Activated T-cell treated with anti-CD3 and anti-CD28 coated beads for 24 hours (primary cell): ENCODE measurements at regions not wholly inside any gene's neighbourhood (a gene's known extent, or its start where the extent isn't known, plus 50 kb on each side); places are given as distances from the start of the nearest gene placed in this dataset.

Experiments used
- DNase-seq: peaks from one replicate; pipeline ENCODE4 v3.0.0-alpha.2; 2020; ENCODE audit warnings: low read depth

DNA sequence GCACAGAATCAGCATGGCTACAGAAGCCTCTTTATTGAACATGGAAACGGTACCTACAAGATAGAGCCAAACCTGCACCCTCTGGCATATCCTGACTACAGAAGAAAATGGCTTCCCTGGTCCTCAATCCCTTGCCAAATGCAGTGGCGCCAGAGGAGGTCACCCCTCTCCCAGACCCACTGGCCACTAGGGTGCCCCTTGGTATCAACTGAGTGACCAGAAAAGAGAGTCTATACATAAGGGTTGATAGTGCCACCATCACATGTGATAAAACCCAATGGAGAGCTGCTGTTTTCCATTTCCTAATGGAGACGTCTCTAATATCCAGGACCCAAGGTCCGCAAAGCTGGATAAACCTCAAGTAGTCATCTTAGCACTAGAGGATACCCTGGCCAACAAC lies 52.7 kb upstream of the ALK start:
- DNase-seq, result no peak

DNA sequence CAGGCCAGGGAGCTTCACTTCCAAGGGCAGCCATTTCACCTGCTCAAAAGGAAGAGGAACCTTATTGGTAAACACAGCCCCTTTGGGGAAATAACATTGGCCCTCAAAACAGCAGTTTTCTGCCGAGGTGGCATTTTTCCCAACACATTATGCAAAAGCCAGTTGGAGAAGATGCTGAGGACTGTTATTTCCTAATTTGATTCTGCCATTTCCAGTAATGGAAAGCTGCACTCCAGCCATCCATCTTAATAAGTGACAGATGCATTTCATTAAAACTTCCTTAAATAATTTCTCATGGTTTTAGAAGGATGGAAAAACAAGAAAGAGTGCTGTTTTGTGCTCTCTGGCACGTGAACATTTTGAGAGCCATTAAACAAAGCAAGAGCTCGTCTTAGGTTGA lies 55.9 kb upstream of the ALK start:
- DNase-seq, result no peak

DNA sequence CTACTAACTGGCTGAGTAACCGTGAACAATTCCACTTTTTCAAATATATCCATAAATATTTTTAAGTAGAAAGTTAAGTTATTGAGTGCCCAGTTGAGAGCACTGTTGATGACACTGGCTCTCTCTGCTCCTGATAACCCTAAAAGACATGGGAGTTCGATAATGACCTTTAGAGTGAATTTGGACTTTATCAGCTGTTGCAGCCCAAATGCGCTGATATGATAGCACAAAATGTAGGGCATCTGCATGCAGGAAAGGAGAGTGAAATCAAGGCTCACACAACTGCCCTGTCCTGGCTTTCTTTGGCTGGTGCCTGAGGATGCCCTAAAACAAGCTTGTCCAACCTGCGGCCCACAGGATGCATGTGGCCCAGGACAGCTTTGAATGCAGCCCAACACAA lies 60.0 kb upstream of the ALK start:
- no peak for DNase-seq

DNA sequence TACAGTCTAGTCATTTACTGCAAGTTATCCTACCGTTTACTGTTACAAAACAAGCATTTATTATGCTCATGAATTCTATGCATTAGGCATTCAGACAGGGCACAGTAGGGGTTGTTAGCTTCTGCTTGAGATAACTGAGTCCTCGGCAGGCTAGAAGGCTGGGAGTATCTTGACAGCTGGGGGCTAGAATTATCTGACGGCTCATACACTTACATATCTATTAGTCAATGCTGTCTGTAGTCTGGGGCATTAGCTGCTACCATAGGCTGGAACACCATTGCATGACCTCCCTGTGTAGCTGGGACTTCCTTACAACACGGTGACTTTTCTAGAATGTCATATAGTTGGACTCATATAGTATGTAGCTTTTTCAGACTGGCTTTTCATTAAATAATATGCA lies 61.9 kb upstream of the ALK start:
- no peak for DNase-seq

DNA sequence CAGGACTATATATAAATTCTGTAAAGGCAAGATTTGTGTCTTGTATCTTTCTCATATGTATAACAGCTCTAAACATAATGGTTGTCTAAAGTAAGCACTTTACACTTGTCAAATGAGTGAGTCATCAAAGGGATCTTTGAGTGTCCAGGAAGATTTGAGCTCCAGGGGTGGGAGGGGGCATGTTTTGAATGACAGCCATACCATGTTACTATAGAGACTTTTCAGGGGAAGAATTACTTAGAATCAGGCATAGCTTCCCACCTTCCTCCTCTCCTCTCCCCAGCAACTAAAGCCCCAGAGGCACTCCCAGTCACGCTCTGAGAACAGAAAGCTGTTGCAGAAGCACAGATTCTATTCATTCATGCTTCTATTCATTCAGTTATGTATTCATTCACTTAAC lies 65.8 kb upstream of the ALK start:
- no peak for DNase-seq

DNA sequence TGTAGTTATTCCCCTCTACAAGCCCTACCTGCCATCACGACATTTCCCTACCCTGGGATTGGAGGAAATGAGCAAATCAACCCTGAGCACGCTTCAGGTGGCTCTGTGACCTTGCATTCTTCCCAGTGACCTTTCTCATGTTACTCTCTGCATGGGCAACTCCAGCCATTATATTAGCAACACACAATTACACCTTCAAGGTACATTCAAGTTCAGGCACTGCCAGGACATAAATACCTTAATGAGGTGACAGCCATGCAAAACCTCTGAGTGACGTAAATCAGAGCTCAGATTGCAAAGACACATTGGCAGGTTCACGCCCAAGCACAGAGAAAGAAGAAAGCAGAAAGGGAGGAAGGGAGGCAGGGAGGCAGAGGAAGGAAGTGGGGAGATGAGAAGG lies 68.7 kb upstream of the ALK start:
- no peak for DNase-seq

DNA sequence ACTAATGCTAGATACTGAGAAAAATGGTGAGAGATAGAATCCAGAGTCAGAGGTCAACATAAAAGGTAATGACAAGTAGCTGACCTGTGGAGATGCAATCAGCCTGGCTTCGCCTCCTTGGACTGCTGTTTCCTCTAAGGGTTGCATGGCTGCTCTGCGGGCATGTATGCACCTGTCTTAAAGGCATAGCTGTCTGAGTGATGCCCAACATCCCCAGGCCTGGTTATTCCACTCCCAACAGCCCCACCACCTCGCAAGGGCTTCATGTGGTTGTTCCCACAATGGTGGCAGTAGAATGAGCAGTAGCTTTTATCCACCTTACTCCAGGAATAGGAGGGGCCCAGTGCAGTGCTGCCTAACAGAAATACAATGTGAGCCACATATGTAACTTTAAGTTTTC lies 69.7 kb upstream of the ALK start:
- DNase-seq, result no peak

DNA sequence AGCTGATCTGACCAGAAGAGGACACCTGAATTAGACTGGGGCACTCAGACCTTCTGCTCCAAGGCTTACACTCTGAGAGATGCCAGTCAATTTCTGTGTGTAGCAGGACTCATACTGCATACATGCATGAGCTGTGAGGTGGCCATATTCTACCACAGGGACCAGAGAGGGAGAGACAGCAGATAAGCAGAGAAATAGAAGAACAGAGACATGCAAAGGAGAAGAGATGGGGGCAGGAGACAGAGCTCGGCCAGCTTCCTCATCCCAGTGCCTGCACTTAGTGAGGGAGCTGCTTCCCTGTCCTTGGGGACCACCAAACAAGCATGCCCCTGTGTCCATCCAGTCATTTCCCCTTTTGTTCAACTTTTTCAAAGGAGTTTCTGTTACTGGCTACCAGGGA lies 73.9 kb upstream of the ALK start:
- no peak for DNase-seq

DNA sequence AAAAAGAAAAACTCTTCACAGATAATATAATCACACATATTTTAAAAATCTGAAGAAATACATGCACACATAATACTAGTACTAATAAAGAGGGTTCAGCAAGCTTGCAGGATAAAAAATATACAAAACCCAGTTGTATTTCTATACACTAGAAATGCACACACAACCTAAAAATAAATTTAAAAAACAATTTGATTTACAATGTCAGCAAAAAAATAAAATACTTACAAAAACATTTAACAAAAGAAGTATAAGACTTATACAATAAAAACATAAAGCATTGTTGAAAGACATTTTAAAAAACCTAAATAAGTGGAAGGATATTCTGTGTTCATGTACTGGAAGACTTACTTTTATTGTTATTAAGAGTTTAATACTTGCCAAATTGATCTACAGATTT lies 81.7 kb upstream of the ALK start:
- DNase-seq, result no peak

DNA sequence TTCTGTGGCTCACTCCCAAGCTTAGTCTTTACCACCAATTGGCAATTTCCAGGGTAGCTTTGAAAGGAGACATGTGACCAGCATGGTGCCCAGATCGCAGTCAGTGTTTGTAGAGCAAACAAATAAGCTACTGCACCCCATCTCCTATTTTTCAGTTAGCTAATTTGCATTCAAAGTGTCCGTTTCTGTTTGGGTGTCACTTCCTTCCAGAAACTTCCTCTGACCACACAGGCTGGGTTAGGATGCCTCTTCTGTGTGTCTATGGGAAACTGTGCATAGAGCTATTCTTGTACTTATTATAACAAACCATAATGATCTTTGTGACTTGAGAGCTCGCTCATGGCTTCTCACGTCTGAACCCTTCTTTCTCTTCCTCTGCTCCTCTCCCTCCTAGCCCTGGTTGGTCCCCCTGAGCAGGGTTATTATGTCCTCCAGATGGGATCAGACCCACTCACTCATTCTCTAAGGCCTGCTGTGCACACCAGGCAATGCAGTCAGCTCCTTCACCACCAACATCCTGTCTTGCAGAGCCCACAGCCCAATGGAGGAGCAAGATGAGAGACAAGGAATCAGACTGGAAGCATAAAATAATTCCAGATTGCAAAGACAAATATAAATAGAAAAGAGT lies 101.2 kb upstream of the ALK start:
- DNase-seq, result no peak

DNA sequence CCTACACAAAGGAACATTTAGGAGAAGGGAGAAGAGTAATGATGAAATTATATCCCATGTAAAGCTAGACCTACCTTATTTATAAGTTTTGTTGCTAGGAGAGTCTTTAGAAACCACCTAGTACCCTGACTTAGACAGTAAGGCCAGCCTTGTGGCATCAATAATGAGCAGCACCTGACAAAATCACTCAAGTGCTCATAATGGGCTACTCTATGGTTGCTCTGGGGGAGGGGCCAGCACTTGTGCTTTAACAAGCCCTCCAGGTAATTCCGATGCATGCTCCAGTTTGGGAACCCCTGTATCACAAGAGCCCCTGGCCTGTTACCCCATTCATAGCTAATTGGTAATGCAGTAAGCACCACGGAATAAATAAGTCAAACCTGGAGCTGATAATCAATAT lies 102.9 kb upstream of the ALK start:
- DNase-seq, result no peak

DNA sequence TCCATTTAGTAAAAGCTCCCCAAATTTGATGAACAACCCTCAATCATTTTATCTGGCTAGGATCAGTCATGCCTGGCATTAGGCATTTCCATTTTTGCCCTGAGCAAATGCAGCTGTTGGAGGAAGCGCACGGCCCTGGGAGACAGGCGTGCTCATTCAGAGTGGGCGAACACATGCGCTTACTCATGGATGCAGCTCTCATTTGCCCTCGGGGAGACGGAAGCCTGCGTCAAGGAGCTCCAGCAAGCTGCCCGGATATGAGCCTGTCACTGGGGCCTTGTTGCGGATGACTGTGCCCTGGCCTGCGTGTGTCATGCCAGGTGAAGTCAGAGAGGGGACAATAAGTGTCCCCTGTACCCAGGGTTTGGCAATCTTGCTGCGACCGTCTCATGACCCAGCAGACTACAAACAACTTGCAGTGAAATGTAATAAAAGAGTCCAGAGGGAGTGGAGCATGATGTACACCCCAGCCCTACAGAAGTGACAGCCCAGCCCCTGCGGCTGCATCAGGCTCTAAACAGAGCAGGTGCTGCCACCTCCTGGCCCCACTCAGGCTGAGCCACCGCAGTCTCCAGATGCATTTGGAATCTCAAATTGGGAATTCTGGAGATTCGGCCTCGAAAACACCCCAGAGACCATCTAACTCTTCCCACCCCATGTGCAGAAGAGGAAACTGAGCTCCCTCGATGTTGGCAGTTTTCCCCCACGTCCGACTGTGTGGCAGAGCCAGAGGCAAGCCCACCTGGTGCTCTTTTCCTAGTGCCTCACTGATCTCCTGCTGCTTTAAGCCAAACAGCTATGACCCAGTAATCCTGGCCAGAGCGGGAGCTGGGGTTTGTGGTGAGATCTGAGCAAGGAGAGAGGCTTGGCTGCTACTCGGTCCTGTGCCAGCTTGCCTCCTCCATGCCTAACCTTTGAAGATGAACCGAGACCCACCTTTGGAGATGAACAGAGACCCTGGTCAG lies 105.0 kb upstream of the ALK start:
- DNase-seq, result no peak

DNA sequence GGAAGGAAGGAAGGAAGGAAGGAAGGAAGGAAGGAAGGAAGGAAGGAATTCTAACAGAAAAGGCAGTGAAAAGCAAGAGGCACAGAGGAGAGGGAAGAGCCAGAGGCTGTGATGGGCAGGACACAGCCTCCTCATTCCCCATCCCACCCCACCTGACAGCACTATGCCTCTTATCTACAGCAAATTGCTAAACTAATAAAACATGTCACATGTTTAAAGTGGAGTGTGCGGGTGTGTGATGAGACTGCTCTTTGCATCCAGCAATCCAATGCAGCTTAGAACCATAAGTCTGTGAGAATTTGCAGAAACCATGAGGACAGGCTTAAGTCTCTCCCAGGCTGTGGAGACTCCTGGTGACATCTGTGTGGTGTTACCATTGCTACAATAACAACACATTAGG lies 108.4 kb upstream of the ALK start:
- DNase-seq, result no peak

DNA sequence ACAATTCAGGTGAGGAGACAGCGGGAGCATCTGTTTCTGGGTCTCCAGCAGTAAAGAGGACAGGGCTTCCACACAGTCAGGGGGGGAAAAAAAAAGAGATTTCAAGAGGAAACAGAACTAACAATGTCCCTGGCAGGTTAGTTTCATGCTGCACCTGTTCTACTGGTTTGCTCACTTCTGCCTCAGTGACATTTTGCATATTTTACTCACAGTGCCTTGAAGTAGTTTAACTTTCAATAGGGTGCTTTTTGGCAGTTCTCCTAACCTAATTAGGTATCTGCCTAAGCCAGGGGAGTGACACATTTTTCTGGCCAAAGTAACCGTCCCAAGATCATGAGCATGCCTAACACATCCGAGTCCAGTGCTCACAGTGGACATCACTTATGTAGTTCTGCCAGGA lies 109.0 kb upstream of the ALK start:
- DNase-seq, result no peak

DNA sequence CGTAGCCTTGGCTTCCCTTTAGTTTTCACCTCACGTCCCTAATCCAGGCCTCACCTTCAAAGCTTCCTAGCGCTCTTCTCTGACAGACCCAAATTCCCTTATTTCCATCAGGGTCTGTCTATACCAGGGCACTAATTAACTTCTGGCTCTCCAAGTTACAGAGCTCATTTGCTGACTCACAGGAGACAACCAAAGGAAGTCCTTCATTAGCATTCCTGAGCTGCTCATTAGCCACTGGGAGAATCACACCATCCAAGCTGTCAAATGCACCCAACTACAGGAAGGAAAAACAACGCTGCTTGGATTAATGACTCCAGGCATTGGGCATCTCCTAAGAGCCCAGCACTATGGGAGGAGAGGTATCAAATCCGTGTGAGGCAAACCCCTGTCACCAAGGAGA lies 109.8 kb upstream of the ALK start:
- DNase-seq, result no peak

DNA sequence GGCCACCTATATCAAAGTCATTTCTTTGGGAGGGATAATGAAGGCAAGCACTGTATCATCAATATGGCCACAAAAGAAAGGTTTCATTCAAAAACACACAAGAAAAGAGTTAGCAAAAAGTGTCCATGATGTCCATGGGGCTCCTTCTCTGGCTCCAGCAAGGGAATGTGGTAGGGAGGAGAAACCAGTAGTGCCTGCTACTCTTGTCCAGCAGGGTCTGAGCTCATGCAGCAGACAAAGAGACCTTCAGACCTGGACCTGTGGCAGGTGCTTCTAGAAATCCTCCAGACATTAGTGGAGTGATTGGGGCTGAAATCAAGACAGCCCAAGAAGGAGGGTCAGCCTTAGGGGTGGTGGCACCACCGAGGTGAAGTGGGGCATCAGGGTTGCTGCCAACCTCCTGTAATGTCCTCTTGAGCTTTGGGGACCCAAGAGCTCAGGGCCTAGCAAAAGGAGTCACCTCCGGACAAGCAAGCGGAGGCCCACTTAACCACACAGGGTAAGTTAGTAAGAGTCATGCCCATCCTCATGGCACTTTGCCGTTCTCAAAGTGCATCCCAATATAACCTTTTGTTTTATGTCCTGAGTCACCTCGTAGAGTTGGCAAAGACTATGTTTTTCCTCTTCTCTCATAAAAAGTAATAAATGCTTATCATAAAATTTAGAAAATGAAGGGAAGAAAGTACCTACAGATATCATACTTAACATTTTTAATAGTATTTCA lies 112.6 kb upstream of the YPEL5 start:
- no peak for DNase-seq

DNA sequence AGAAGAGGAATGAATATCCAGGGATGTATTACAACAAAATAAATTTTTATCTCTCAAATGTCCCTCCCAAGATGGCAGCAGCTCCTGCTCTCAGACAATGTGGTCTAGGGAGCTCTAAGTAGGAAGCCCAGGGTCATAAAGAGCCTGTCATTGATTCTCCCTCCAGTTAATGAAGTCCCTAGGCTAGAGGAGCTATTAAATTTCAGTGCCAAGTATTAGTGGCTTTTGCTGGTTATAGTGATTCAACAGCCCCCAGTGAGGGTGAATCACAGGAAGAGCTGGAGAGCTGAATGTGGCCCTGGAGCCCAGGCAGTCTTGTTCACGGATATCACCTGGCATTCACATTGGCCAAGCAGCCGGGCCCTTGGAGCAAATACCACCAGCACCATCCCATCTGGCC lies 109.8 kb upstream of the YPEL5 start:
- no peak for DNase-seq

DNA sequence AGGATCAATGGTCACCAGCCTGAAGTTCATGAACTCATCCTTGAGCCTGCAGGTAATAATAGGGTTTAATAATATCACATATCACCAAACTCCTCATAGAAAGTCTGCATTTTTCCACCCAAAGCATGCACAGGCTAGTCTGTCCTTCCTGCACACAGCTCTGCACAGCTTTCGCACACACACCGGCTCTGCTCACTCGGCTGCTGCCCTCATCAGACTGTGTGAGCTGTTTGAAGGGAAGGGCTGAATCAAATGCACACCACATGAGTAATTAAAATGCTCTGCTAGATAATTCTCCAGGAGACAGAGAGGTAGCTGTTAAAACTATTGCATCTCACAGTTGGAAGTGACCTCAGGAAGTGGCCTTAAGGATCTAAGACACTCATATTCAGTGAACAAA lies 108.4 kb upstream of the YPEL5 start:
- DNase-seq, result no peak

DNA sequence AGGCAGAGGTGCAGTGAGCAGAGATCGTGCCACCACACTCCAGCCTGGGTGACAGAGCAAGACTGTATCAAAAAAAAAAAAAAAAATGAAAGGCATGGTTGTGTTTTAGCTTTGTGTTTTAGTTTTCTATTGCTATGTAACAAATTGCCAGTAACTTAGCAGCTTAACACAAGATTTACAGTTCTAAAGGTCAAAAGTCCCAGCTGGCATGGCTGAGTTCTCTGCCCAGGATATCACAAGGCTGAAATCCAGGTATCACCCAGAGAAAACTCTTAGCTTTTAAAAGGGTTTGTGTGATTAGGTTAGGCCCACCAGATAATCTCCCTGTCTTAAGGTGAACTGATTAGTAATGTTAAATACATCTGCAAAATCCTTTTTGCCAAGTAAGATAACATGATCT lies 107.7 kb upstream of the YPEL5 start:
- no peak for DNase-seq

DNA sequence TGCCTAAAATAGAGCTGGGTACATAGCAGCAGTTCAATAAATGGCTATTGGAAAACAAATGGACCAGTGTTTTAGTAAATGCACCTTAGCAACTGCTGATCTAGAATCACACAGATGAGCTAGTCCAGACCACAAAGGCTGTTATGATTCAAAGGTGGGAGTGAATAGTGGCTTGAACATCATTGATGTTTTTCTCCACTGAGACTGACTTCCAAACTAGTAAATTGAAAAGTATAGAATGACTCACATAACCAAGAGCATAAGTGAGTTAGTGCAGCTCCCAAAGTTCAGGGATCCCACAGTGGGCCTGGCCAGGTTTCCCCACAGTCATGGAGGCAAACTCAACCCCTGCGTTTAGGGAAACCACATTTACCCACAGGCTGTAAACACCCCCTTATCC lies 106.7 kb upstream of the YPEL5 start:
- no peak for DNase-seq

DNA sequence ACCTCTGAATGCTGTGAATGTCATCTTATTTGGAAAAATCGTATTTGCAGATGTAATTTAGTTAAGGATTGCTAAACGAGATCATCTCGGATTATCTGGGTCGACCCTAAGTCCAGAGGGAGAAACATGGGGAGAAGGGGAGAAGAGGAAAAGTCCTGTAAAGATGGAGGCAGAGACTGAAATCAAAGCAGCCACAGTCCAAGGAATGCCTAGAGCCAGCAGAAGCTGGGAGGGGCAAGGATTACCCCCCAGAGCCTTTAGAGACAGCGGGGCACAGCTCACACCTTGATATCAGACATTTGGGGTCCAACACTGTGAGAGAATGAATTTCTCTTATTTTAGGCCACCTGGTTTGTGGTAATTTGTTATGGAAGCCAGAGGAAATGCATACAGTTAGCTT lies 104.9 kb upstream of the YPEL5 start:
- no peak for DNase-seq

DNA sequence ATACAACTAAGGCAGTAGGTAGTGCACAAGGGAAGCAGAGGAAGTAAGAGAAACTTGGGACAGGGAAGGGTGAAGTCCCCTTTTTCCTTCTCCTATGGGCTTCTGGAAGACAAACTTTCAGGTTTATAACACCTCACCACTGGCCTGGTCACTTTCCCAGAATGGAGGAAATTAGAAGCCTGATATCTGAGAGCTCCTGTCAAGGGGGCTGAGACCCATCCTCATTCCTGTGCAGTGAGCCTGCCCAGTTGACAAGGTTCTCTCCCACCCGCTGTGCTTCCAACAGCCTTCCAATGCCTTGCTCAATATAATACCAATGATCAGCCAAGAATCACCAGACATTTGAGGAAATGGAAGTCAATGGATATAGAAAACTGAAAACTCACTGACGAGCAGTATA lies 100.4 kb upstream of the YPEL5 start:
- no peak for DNase-seq

DNA sequence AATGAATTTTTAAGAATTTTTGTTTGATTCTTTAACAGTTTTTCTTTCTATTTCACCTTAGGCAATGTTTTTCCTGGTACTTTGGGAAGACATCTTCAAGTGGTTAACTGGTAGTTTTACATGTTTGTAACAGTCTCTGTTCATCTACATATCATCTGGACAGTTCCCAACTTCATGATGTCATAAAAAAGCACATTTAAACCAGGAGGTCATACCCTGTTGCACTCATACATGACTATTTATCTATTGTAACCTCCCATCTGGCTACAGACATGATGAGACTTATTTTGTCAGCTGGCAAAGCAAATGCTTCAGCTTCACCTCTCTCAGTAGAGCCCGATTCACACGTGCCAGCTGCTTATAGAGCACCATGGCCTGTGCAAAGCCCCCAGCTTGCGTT lies 99.8 kb upstream of the YPEL5 start:
- no peak for DNase-seq
